DMS 273 (cell line): ENCODE measurements at regions not wholly inside any gene's neighbourhood (a gene's known extent, or its start where the extent isn't known, plus 50 kb on each side); places are given as distances from the start of the nearest gene placed in this dataset.
"Not testable (repeated sequence)": the region's sequence is repeated elsewhere in the genome, so short reads cannot be mapped to it uniquely, and the experiment has no call there.

Experiments
- DNase-seq: peaks from one replicate; lab custom pipeline; 2025; ENCODE audit not compliant: unreplicated experiment; lab: John Stamatoyannopoulos, UW

- DNase-seq, result no peak
Measured at GRCh38 chr5:93235761-93236160, 345.3 kb downstream of the NR2F1-AS1 start.

- no peak for DNase-seq
Measured at GRCh38 chr5:93226202-93226735, 354.8 kb downstream of the NR2F1-AS1 start.

GRCh38 chr5:93225748-93226147, 355.3 kb downstream of the NR2F1-AS1 start:
- peak; percentile 2 for DNase-seq

- no peak for DNase-seq
Measured at GRCh38 chr5:93224624-93225023, 356.4 kb downstream of the NR2F1-AS1 start.

- DNase-seq, result no peak
Measured at GRCh38 chr5:93221773-93222172, 359.2 kb downstream of the NR2F1-AS1 start.

- no peak for DNase-seq
Measured at GRCh38 chr5:93220431-93220830, 360.6 kb downstream of the NR2F1-AS1 start.

GRCh38 chr5:93219641-93220145, 361.3 kb downstream of the NR2F1-AS1 start:
- no peak for DNase-seq

GRCh38 chr5:93213111-93213794, 367.8 kb downstream of the NR2F1-AS1 start:
- DNase-seq, result not testable (repeated sequence)

GRCh38 chr5:93209476-93209875, 371.5 kb downstream of the NR2F1-AS1 start:
- DNase-seq, result peak; percentile 55

- no peak for DNase-seq
Measured at GRCh38 chr5:93208141-93208751, 372.8 kb downstream of the NR2F1-AS1 start.

GRCh38 chr5:93206203-93206602, 374.8 kb downstream of the NR2F1-AS1 start:
- no peak for DNase-seq

GRCh38 chr5:93201061-93201460, 380.0 kb downstream of the NR2F1-AS1 start:
- DNase-seq, result no peak

- no peak for DNase-seq
Measured at GRCh38 chr5:93196986-93197385, 384.0 kb downstream of the NR2F1-AS1 start.

GRCh38 chr5:93193431-93194347, 387.3 kb downstream of the NR2F1-AS1 start:
- DNase-seq, result peak; percentile 4

GRCh38 chr5:93192683-93193082, 388.3 kb downstream of the NR2F1-AS1 start:
- DNase-seq, result no peak

GRCh38 chr5:93192087-93192486, 388.9 kb downstream of the NR2F1-AS1 start:
- DNase-seq, result no peak

- DNase-seq, result no peak
Measured at GRCh38 chr5:93191035-93191817, 389.8 kb downstream of the NR2F1-AS1 start.

- DNase-seq, result peak; percentile 27
Measured at GRCh38 chr5:93189707-93190120, 391.3 kb downstream of the NR2F1-AS1 start.

- no peak for DNase-seq
Measured at GRCh38 chr5:93188876-93189485, 392.0 kb downstream of the NR2F1-AS1 start.

GRCh38 chr5:93186076-93186682, 394.8 kb downstream of the NR2F1-AS1 start:
- no peak for DNase-seq
